HK-2 (cell line): ENCODE measurements at regions not wholly inside any gene's neighbourhood (a gene's known extent, or its start where the extent isn't known, plus 50 kb on each side); places are given as distances from the start of the nearest gene placed in this dataset.
"Not testable (repeated sequence)": the region's sequence is repeated elsewhere in the genome, so short reads cannot be mapped to it uniquely, and the experiment has no call there.

ENCODE experiments used
- DNase-seq: peaks from one replicate; pipeline ENCODE4 v3.0.0-alpha.2; 2018; ENCODE audit not compliant: unreplicated experiment

DNA sequence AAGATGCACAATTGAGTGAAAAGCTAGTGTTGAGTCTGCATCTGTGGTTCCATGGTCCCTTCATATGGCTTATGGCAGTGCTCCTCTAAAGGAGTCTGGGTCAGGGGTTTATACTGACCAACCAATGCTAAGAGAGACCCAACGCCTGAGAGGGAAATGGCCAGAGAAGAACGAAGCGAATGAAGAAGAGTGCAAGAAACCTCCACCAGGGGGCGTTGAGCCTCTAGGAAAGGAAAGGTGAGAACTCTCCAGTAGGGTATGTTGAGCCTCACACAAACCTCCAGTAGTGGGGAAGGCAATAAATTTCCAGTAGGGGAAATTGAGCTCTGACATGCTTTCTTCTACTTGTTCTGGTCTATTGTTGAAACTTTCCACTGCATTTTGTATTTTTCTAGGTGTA lies 470.6 kb downstream of the PRDM9 start:
- peak; percentile 17 for DNase-seq

DNA sequence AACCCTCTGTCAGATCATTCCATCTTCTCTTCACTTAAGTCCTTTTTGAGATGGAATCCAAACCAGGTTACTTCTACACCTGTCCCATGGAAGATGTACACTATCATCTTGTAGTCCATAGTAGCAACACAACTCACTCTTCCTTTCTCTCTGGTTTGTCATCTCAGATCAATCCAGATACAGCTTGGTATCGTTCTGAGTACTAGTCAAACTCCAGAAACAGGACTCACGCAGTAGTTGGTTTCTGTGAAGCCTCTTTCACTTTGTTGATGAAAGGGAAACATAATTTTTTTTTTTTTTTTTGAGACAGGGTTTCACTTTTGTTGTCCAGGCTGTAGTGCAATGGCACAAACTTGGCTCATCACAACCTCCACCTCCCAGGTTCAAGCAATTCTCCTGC lies 484.0 kb downstream of the PRDM9 start:
- no peak for DNase-seq

DNA sequence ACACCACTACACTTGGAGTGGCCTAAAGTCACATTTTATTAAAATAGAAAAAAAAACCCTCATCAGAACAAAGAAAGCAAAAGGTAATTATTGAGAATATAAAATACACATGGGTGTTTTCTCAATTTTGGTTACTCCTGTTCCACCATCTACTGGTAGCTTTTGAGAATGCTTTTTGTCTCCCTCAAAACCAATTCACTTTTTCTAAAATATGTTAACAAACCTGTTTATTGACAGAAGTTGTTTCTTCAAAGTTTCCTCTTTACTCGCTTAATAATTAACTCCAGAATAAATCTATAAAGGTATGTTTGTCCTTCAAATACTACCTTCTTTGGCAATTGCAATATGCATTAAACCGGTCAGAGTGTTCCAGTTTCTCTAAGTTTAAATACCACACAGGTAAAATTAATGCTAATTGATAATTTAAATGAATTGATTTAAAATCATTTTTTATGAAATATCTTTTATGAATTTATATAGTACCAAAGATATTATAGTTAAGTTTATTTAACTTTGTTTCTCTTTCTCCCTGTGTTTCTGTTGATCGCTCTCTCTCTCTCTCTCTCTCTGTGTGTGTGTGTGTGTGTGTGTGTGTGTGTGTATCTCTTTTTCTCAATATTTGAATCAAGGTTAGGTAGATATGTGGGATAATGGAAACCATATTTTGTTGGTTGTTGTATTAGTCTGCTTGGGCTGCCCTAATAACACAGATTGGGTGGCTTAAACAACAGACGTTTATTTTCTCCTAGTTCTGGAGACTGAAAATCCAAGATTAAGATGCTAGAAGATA lies 487.4 kb downstream of the PRDM9 start:
- DNase-seq: no peak

DNA sequence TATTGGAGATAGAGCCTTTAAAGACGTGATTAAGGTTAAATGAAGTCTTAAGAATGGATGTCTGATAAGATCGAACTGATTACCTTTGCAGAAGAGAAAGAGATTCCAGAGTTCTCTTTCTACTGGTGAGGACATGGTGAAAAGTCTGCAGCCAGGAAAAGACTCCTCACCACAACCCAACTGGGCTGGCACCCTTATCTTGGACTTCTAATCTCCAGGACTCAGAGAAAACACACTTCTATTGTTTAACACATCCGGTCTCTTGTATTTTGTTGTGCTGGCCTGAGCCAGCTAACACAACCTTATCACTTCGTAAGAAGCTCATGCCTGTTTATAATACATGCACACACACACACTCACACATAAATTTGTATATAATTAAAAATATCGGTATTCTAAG lies 489.1 kb downstream of the PRDM9 start:
- DNase-seq: no peak

DNA sequence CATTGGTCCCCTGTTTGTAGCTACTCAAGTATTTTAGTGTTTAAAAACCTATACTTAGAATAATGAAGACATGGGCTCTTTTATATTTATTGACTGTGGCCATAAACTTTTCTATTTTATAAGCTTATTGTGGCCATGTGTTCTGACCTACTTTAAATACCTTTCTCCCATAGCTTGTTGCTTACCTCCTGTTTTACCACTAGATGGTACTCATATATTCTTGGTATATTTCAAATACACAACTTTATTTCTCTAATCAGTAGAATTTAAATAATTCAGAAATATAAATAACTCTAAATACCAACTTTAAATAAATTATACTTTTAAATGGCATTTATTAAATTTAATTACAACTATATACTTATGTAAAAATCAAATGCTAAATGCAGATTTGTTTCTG lies 498.0 kb downstream of the PRDM9 start:
- no peak for DNase-seq

DNA sequence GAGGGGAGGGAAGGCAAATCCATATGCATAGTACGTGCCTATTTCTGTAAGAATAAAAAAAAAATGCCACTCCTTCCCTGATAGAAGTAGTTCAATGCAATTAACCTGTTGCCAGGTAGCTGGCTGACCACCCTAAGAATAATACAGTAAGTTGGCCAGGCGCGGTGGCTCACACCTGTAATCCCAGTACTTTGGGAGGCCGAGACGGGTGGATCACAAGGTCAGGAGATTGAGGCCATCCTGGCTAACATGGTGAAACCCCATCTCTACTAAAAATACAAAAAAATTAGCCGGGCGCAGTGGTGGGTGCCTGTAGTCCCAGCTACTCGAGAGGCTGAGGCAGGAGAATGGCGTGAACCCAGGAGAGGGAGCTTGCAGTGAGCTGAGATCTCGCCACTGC lies 510.3 kb downstream of the PRDM9 start:
- not testable (repeated sequence) for DNase-seq

DNA sequence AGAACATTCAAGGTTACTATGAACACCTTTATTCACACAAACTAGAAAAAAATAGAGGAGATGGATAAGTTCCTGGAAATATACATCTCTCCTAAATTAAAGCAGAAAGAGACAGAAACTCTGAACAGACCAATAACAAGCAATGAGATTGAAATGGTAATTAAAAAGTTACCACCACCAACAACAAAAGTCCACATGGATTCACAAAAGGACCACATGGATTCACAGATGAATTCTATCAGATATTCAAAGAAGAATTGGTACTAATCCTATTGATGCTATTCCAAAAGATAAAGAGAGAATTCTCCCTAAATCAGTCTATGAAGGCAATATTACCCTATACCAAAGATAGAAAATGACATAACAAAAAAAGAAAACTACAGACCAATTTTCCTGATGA lies 518.9 kb downstream of the PRDM9 start:
- DNase-seq: no peak

DNA sequence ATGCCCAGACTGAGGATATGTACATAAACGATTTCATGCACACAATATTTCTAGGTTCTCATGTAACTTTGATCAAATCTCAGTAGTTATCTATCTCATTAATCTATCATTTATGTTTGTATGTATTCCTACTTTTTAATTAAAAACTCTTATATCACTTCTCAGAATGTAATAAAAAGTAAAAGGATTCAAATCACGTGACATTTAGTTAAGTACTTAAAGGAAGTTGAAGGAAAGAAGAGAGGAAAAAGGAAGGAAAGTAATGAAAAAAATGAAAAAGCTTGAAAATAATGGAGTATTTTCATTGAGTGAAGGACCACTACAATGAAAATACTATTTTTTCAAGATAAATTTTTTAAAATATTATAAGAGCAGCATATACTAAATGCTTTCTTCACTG lies 535.3 kb downstream of the PRDM9 start:
- DNase-seq: no peak

DNA sequence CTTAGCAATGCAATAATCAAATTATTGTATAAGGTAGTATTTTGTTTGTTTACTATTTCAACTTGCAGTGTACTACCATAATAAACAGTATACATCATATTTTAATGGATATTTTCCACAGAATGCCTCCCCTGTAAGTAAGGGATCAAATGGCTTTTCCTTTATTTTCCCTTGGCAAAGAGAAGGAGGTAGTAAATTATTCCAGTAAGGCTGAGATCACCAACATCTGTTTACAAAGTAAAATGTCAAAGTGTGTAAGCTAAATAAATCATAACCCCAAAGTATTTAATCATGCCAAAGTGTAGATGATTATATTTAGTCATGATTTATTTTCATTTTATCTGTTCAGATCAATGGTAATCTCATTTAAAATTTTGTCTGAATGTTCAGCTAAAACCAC lies 537.6 kb downstream of the PRDM9 start:
- no peak for DNase-seq

DNA sequence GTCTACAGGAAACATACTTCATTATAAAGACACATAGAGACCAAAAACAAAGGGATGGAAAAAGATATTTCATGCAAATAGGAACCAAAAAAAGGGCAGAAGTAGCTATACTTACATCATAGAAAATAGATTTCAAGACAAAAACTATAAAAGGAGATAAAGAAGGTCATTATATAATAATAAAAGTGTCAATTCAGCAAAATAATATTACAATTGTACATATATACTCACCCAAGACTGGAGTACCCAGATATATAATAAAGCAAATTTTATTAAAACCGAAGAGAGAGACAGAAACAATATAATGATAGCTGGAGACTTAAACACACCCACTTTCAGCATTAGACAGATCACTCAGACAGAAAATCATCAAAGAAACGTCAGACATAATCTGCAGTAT lies 546.3 kb downstream of the PRDM9 start:
- no peak for DNase-seq

DNA sequence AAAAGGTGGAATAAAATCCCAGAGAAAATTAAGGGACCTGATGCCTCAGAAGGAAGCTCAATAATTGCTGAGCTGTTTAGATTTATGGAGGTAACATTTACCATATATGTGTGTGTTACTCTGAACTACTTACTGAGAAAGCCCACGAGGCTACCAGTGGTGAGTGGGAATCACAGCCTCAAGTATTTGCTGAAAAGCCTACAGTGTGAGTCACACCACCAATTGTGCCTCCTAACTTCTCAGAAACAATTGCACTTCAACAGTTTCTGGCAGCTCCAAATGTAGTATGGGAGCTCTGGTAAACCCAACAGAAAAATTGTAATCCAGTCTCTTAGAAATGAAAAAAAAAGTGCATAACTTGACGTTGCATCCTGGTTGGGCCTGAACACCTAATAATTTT lies 551.6 kb downstream of the PRDM9 start:
- DNase-seq: no peak

DNA sequence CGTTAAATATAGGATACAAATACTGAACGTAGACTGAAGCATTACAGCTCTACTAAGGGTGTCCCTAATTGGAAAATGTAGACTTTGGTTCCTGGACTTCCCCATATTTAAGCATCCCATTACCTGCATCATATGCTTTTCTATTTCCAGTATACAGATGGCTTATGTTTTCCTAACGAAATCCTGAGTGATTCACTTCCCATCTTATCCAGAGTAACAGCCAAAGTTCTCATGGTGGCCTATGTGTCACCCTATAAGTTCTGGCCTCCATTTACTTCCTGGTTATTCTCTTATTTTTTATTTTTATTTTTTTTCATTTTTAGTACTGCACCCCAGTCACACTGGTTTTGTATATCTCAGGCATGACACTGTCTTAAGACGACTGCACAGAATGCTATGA lies 552.3 kb downstream of the PRDM9 start:
- DNase-seq: no peak

DNA sequence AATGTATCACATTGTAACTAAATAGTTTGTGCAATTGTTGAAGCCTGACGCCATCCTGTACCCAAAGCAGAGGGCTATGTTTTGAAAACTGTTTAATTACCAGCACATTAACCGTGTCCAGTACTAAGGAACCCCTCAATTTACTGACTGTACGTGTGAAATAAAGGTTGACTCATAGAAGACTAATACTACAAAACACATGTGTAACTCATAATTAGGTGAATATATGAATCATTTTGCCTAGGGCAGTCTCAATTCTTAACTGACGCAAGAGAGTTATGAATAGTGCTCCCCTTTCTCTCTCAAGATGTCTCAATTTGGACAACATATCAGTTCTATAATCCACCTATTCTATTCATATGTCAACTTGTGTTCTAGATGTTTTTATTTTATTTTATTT lies 558.4 kb downstream of the PRDM9 start:
- DNase-seq: no peak

DNA sequence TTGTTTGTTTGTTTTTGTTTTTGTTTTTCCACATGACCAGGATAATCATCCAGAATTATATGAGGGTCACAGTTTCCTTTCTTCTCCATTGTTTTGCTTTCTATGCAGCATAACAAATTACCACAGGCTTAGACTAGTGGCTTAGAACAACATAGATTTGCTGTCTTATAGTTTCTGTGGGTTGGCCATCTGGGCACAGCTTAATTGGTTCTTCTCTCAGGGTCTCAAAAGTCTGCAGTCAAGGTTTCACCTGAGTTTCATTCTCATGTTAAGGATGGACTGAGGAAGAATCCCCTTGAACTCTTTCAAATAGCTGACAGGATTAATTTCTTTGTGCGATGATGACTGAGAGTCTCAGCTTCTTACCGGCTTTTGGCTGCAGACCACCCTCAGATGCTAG lies 559.8 kb downstream of the PRDM9 start:
- no peak for DNase-seq

DNA sequence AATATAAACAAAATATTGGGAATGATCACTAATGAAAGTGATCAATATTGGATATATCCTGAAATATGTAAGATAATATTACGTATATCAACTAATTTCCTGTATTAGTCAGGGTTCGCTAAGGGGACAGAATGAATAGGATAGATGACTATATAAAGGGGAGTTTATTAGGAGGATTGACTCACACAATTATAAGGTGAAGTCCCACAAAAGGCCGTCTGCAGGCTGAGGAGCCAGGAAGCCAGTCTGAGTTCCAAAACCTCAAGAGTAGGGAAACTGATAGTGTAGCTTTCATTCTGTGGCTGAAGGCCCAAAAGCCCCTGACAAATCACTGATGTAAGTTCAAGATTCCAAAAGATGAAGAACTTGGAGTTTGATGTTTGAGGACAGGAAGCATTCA lies 561.1 kb downstream of the PRDM9 start:
- no peak for DNase-seq

DNA sequence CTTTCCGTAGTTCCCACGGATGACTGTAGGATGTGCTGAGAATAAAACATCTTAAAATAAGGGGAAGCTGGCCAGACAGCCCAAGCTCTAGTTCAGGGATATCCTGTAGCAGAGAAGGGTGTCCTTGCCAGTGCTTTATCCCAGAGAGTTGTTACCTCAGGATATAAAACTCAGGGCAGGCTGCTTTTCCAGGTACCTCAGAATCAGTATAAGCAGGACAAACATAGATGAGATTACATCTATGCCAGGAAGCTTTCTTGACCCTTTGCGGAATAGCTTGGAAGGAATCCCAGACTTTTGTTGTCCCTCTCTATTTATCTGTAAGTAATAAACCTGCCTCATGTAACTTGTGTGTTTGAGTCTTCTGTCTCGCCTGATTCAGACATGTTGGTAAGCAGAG lies 565.7 kb downstream of the PRDM9 start:
- no peak for DNase-seq

DNA sequence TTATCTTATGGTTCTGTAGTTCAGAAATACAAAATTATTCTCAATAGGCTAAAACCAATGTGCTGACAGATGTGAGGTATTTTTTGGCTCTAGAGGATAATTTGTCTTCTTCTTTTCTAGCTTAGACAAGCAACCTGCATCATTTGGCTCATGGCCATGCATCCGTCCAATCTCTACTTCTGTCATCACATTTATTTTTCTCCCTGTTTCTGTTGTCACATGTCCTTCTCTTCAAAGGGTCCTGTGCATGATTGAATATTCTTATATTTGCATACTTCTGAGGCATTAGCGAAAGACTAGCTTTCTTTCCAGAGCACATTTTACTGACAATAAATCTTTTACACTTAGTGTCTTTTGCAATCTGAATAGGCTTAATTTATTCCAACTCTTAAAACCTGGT lies 564.7 kb downstream of the CDH10 start:
- no peak for DNase-seq

DNA sequence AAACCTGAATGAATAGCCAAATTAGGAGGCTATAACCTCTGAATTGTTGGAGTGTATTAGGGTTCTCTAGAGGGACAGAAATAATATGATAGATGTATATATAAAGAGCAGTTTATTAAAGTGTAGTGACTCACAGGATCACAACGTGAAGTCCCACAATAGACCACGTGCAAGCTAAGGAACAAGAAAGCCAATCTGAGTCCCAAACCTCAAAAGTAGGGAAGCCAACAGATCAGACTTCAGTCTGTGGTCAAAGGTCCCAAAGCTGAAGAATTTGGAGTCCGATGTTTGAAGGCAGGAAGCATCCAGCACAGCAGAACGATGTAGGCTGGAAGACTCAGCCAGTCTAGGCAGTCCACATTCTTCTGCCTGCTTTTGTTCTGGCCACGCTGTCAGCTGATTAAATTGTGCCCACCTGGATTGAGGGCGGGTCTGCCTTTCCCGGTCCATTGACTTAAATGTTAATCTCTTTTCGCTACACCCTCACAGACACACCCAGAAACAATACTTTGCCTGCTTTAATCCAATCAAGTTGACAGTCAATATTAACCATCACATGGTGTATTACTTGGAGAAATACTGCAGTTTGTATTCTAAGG lies 550.6 kb downstream of the CDH10 start:
- no peak for DNase-seq

DNA sequence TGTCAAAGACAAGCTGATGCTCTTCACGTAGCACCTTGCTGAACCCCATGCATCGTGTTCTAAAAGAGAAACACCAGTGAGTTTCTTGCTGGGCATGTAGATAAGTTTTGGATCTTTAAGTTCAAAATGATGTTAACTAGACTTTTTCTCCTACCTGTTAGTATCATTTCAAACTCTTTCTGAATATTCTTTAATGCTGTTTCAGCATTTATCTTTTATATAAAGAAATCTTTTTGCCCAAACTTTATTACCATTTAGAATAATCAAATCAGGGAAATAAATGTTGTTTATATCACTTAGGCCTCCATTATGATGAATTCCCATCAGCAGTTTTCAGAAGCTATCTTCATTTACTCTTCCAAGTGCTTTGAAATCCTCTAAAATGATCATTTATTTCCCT lies 542.8 kb downstream of the CDH10 start:
- DNase-seq: no peak

DNA sequence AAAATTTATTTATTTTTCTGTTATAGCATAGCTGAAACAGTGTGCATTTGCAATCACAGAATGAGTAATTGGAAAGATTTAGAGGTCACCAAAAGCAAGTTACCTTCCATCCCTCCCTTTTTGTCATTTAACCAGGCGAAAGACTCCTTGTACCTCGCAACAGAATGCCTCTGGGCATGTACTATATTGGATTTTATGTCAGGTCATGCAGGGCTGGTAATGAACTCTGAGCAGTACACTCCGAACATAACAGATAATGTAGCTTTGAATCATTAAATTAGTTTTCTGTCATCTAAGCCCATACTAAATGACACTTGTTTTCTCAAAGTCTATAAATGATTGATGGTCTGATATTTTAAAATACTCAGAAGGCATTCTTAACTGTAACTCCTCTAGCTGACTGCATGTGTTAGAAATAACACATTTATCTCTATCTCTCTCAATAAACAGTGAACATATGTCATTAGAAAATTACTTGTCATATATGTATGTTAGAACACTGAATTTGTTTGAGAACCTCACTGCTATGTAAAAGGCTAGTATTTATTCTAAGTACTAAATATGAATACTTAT lies 541.2 kb downstream of the CDH10 start:
- DNase-seq: no peak

DNA sequence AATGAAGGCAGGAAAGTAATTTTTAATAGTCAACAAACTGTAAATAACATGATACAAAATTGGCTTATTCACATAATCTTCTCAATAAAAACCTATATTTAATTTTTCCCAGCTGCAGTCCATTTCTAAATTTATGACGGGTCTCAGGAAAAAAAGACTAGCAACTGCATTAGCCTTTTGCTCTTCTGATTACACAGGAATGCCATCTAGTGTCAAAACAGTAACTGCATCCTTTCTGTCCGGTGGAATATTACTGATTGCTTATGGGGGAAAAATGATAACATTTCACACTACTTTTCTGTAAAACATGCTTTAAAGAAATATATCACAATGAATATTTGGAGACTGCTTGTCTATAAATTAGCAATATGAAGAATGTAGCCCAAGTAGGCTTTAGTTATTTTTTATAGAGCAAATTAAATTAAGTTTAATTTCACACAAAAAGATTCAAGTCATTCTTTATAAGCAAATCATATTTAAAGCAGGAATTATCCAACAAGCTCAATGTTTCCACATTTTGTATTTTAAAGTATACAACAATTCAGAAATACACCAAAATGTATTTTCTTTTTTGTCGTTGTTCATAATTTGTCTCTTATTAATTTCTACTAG lies 534.7 kb downstream of the CDH10 start:
- no peak for DNase-seq

DNA sequence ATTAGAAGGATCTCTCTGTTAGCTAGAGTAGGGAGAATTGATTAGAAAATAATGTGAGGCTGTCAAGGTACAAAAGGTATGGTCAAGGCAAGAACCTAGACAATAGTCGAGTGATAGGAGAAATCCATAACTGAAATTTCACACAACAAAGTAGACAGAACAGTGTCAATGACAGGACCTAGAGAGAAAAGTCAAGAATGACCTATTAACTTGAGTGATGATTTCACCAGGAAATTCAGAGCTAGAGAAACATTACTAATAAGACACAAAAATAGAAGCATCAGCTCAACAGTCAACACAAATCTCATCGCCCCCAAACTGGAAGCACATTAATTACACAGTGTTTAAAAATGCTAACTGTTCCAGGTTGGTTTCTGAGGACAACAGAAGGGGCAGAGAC lies 532.4 kb downstream of the CDH10 start:
- no peak for DNase-seq

DNA sequence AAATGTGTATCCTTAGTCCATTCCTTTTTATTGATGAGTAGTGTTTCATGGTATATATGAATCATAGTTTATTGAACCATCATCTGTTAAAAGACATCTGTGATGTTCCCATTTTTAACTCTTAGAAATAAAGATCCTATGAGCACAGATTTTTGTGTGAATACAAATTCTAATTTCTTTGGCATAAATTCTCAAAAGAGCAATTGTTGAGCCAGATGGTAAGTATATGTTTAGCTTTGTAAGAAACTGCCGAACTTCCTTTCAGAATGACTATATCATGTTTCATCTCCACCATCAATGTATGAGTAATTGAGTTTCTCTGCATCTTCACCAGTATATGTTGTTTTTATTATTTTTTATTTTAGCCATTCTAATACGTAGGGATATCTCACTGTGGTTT lies 526.4 kb downstream of the CDH10 start:
- no peak for DNase-seq
